GM12878 (cell line): ENCODE measurements at regions not wholly inside any gene's neighbourhood (a gene's known extent, or its start where the extent isn't known, plus 50 kb on each side); places are given as distances from the start of the nearest gene placed in this dataset.
A peak's percentile ranks its signal among the peaks of the same experiment; 100 is the strongest.

ENCODE experiments used
- ATAC-seq: fragments of 200-7000 bp; cut with Tn5 transposase; 3 replicates; pipeline ENCODE4 v1.9.1; 2020; ENCODE audit warnings: mild to moderate bottlenecking, moderate library complexity
- BruUV-seq: library from RNA; stranded (reverse); fragments of 400-500 nt; replicated peaks from 2 replicates; lab custom pipeline; 2021; lab: Mats Ljungman, UMichigan
- CTCF ChIA-PET: fragments of 300-600 bp; sonication (Branson Sonifier 250); formaldehyde crosslinking; extraction: SDS; loops from one replicate; lab custom pipeline; 2021; ENCODE audit warnings: inconsistent platforms; lab: Yijun Ruan, JAX
- POLR2A ChIA-PET: fragments of 350-600 bp; formaldehyde crosslinking; extraction: SDS; loops from one replicate; lab custom pipeline; 2021; ENCODE audit warnings: inconsistent platforms; lab: Charles Lee
- RAD21 ChIA-PET: fragments of 300-600 bp; sonication (Branson Sonifier 250); formaldehyde crosslinking; loops from one replicate; lab custom pipeline; 2023; ENCODE audit warnings: antibody characterized with exemption; ENCODE audit not compliant: unreplicated experiment; lab: Charles Lee
- SMC1A ChIA-PET: fragments of 300-600 bp; sonication (Branson Sonifier 250); formaldehyde crosslinking; loops from one replicate; lab custom pipeline; 2023; ENCODE audit not compliant: unreplicated experiment, uncharacterized antibody; lab: Charles Lee
- DNase-seq: peaks from one replicate; pipeline ENCODE4 v3.0.0-alpha.2; 2011; ENCODE audit warnings: low read depth, low spot score
- FAIRE-seq: peaks from 3 replicates; lab custom pipeline; 2011; peaks lifted over from hg19 to GRCh38; lab: Jason Lieb, UNC
- H2AFZ ChIP-seq: 2 replicates; pipeline ENCODE4 v1.6.0; 2011; ENCODE audit warnings: low read depth, low read length, control low read depth; ENCODE audit not compliant: control insufficient read depth
- H3K27ac ChIP-seq: 2 replicates; pipeline ENCODE4 v1.5.1; 2011; ENCODE audit warnings: control low read depth; ENCODE audit not compliant: control insufficient read depth, insufficient read depth
- H3K27me3 ChIP-seq, 2 experiments: replicated peaks in 1 of 2; 2 replicates each; pipeline versions ENCODE4 v1.6.0 to v1.6.1; 2011; ENCODE audit warnings: low read length in 1 of 2; ENCODE audit not compliant: control insufficient read depth in 2 of 2, insufficient read depth in 2 of 2
- H3K36me3 ChIP-seq, 2 experiments: 2 replicates each; pipeline ENCODE4 v1.5.1; 2011; ENCODE audit warnings: low read length in 1 of 2; ENCODE audit not compliant: control insufficient read depth in 2 of 2, insufficient read depth in 2 of 2
- H3K4me1 ChIP-seq: 2 replicates; pipeline ENCODE4 v1.6.1; 2011; ENCODE audit warnings: mild to moderate bottlenecking, low read length, moderate library complexity, mixed read lengths; ENCODE audit not compliant: control insufficient read depth, insufficient read depth
- H3K4me2 ChIP-seq: 2 replicates; pipeline ENCODE4 v1.6.0; 2011; ENCODE audit warnings: control low read depth; ENCODE audit not compliant: control insufficient read depth, insufficient read depth
- H3K4me3 ChIP-seq: fragments of 200-600 bp; sonication (generic); 2 replicates; pipeline ENCODE4 v1.5.1; 2016
- H3K79me2 ChIP-seq: 2 replicates; pipeline ENCODE4 v1.6.0; 2011; ENCODE audit warnings: low read length; ENCODE audit not compliant: control insufficient read depth, insufficient read depth
- H3K9ac ChIP-seq: 2 replicates; pipeline ENCODE4 v1.8.0; 2011; ENCODE audit warnings: low read length, control low read depth, mixed read lengths; ENCODE audit not compliant: control insufficient read depth, insufficient read depth
- H3K9me3 ChIP-seq: replicated peaks from 3 replicates; pipeline ENCODE4 v1.5.1; 2011; ENCODE audit warnings: mild to moderate bottlenecking, low read length; ENCODE audit not compliant: control insufficient read depth, insufficient read depth
- H4K20me1 ChIP-seq: 2 replicates; pipeline ENCODE4 v1.6.0; 2011; ENCODE audit not compliant: control insufficient read depth, insufficient read depth
- CBX5 ChIP-seq: sonication (generic); IDR thresholded peaks from 2 replicates; pipeline ENCODE4 v1.6.1; 2016; ENCODE audit warnings: low read depth, moderate library complexity, mild to moderate bottlenecking, inconsistent platforms
- EP300 ChIP-seq, 2 experiments: fragments of 150-350 bp in 1 of 2; IDR thresholded peaks; 2 replicates each; pipeline ENCODE4 v1.6.1; 2011 to 2012; ENCODE audit warnings: low read depth in 2 of 2, low read length in 2 of 2, borderline replicate concordance in 1 of 2, improper control_type of control experiment in 1 of 2, inconsistent platforms in 1 of 2; ENCODE audit not compliant: control insufficient read depth in 1 of 2
- MEF2A ChIP-seq: IDR thresholded peaks from 2 replicates; pipeline ENCODE4 v1.6.1; 2011; ENCODE audit warnings: low read depth, mild to moderate bottlenecking, low read length, moderate library complexity; ENCODE audit not compliant: insufficient read depth
- SIX5 ChIP-seq: IDR thresholded peaks from 2 replicates; pipeline ENCODE4 v1.6.1; 2011; ENCODE audit warnings: mild to moderate bottlenecking, low read depth, low read length, moderate library complexity; ENCODE audit not compliant: severe bottlenecking
- SPI1 ChIP-seq: IDR thresholded peaks from 2 replicates; pipeline ENCODE4 v1.6.1; 2011; ENCODE audit warnings: low read depth, mild to moderate bottlenecking, low read length, moderate library complexity, borderline replicate concordance; ENCODE audit not compliant: insufficient read depth
- WGBS: methylation state at CpG from one replicate; pipeline ENCODE4 v1.1.6; 2016; ENCODE audit warnings: low lambda C conversion rate; ENCODE audit not compliant: insufficient replicate concordance, insufficient coverage; ENCODE audit errors: missing lambda C conversion rate; 5-methylcytosine and 5-hydroxymethylcytosine counted together
- in situ Hi-C: fragments of 300-500 bp; cut with MboI; formaldehyde crosslinking; loops from 9 replicates; pipeline ENCODE4 v1.14.3; 2018; ENCODE audit warnings: mixed read lengths
- intact Hi-C: fragments of 100-400 bp; cut with micrococcal nuclease; formaldehyde crosslinking; loops from one replicate; pipeline ENCODE4 v1.14.2; 2022; ENCODE audit not compliant: unreplicated experiment

- intact Hi-C loops (no loop called here), in situ Hi-C loops (no loop called here)
- POLR2A ChIA-PET, result no interaction called here
- no peaks in the 10 kb centered on the region for H3K9me3 ChIP-seq
- FAIRE-seq (no peak), ATAC-seq (no peak), DNase-seq (no peak)
- BruUV-seq, result no TSS peak
- SMC1A ChIA-PET, result no interaction called here
- H2AFZ ChIP-seq, result no peak overlapping the region
- 86% methylated on average over 1 of the region's 1 CpG for WGBS
- H3K4me1 ChIP-seq, result no peaks in the 10 kb centered on the region
- H3K36me3 ChIP-seq, result no peaks in the 10 kb centered on the region
- no peak overlapping the region for H3K4me2 ChIP-seq
- RAD21 ChIA-PET, result no interaction called here
- no peak overlapping the region for H3K9ac ChIP-seq
- no peak overlapping the region for H3K27ac ChIP-seq
- no peaks in the 10 kb centered on the region; a peak in 1 of 4 replicates for H3K27me3 ChIP-seq
- TF ChIP-seq EP300 (IDR thresholded peaks at IDR 0.05; ENCODE audit: borderline replicate concordance in 1 of 2, control insufficient read depth in 1 of 2, low read depth in 2 of 2, low read length in 2 of 2) (no peak), CBX5 (no peak), MEF2A (no peak)
- H3K79me2 ChIP-seq, result no peaks in the 10 kb centered on the region
- CTCF ChIA-PET, result no interaction called here
- H3K4me3 ChIP-seq, result no peak overlapping the region
- no peaks in the 10 kb centered on the region for H4K20me1 ChIP-seq
Measured at GRCh38 chr4:55749666-55750065, 69.9 kb upstream of the EXOC1L start.

- POLR2A ChIA-PET, result no interaction called here
- TF ChIP-seq SPI1, result peak; percentile 71
- no peak for TF ChIP-seq SIX5
- TF ChIP-seq, all 136 proteins: peak for 1
- ChIA-PET SMC1A (no interaction called here), RAD21 (no interaction called here), CTCF (no interaction called here)
- BruUV-seq, result no TSS peak
- no peaks in the 10 kb centered on the region for H3K9me3 ChIP-seq
- DNase-seq, result no peak
- H2AFZ ChIP-seq, result no peak overlapping the region
- peak; percentile 46 for ATAC-seq
- H3K9ac ChIP-seq, result no peak overlapping the region
- H3K36me3 ChIP-seq, result no peaks in the 10 kb centered on the region
- H3K4me1 ChIP-seq, result no peaks in the 10 kb centered on the region
- no peak overlapping the region for H3K27ac ChIP-seq
- no peak overlapping the region for H3K4me2 ChIP-seq
- no peaks in the 10 kb centered on the region for H3K79me2 ChIP-seq
- intact Hi-C loops, result no loop called here
- H3K4me3 ChIP-seq, result no peak overlapping the region
- in situ Hi-C loops, result no loop called here
- H3K27me3 ChIP-seq, result no peaks in the 10 kb centered on the region
- WGBS, result 20% methylated on average over 5 of the region's 5 CpGs
- H4K20me1 ChIP-seq, result no peaks in the 10 kb centered on the region
- no peak for FAIRE-seq
Measured at GRCh38 chr4:55752810-55753209, 66.8 kb upstream of the EXOC1L start.
